ENCODE measurements at regions not wholly inside any gene's neighbourhood (a gene's known extent, or its start where the extent isn't known, plus 50 kb on each side); places are given as distances from the start of the nearest gene placed in this dataset.

DNA sequence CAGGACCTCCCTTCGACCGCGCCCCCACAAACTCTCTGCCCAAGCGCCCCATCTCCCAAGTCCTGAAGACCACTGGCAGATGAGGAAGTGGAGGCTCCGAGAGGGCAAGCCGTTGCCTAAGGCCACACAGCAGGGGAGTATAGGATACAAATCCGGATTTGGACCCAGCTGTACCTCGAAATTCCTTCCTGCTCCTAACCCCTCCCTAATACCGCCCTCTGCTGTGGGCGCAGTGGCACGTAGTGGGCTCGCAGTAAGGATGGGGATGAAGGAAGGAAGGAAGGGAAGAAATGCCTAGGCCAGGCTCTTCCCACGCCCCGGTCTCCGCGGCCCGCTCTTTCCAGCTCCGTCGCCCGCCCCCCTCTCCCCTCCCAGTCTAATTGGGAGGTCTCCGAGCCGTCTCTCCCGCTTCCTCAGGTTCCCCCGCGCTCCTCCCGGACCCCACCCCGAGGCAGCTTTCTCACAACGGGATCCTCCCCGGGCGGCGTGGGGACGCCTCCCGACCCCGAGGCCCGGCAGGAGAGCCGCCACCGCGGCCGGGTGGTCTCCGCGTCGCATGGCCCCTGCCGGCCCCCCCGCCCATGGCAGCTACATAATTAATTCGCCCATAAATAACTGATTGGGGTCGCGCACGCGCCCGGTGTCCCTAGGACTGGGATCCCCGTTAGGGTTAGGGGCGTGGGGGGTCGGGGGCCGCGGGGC, 138.9 kb downstream of the C9orf50 start:
- Histone ChIP-seq H3K9me3 (ENCODE audit: low read length) (no peaks in the 10 kb centered on the region), H3K27me3 (ENCODE audit: insufficient read depth, low read length, poor library complexity, severe bottlenecking) (no peaks in the 10 kb centered on the region), H3K4me3 (ENCODE audit: low read length) (no peak overlapping the region), H3K36me3 (ENCODE audit: insufficient read depth, low read length) (no peaks in the 10 kb centered on the region), H3K27ac (ENCODE audit: low read depth, low read length) (peak overlapping the region; percentile 65), H3K4me1 (ENCODE audit: insufficient read depth, low read length) (peaks cover 15% of the 10 kb centered on the region)
- POLR2A ChIA-PET, result no interaction called here
- Mint-ChIP-seq H3K4me3 (peak overlapping the region in 6 of 7 donors; percentile 23 to 85 (median 50)), H3K27me3 (no peaks in the 10 kb centered on the region), H3K9me3 (no peaks in the 10 kb centered on the region), H3K4me1 (peaks cover 6 to 40% (median 10%) of the 10 kb centered on the region in 3 donors), H3K27ac (peak overlapping the region in 4 of 8 donors; percentile 34 to 75 (median 56)), H3K36me3 (no peaks in the 10 kb centered on the region)
- DNase-seq, result no peak
- CTCF ChIA-PET, result interaction anchor here (3.4 kb wide), 1 partner anchor 22 kb away, joined by 9 read pairs; no protein-coding TSS in a partner anchor

DNA sequence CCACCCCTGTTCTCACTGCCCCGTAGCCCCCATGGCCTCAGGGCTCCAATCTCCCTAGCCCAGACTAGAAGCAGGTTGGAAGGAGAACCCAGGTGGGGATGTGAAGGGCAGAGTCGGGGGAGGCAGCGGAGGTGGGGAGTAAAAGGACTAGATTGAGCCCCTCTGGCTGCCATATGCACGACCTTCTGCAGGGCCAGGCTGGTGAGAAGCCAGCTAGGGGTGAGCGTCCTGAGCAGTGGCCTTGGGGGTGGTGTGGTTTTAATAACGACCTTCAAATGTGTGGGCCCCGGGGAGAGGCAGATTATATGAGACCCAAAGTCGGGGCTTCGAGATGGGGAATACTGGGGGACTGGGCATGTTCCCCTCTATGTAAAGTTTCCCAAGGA, 139.5 kb downstream of the C9orf50 start:
- Histone ChIP-seq H3K27me3 (ENCODE audit: insufficient read depth, low read length, poor library complexity, severe bottlenecking) (no peaks in the 10 kb centered on the region), H3K36me3 (ENCODE audit: insufficient read depth, low read length) (no peaks in the 10 kb centered on the region), H3K9me3 (ENCODE audit: low read length) (no peaks in the 10 kb centered on the region), H3K4me3 (ENCODE audit: low read length) (no peak overlapping the region), H3K27ac (ENCODE audit: low read depth, low read length) (peak overlapping the region; percentile 65), H3K4me1 (ENCODE audit: insufficient read depth, low read length) (peaks cover 15% of the 10 kb centered on the region)
- ChIA-PET CTCF (interaction anchor here (3.4 kb wide), 1 partner anchor 21 kb away, joined by 9 read pairs; no protein-coding TSS in a partner anchor), POLR2A (no interaction called here)
- no peaks in the 10 kb centered on the region for H3K9me3 Mint-ChIP-seq
- H3K4me3 Mint-ChIP-seq, result peak overlapping the region; percentile 23 to 85 (median 51)
- H3K27ac Mint-ChIP-seq, result peak overlapping the region in 5 of 8 donors; percentile 34 to 89 (median 63)
- H3K4me1 Mint-ChIP-seq, result peaks cover 6 to 36% (median 7%) of the 10 kb centered on the region in 3 donors
- H3K36me3 Mint-ChIP-seq, result no peaks in the 10 kb centered on the region
- DNase-seq, result no peak
- H3K27me3 Mint-ChIP-seq, result no peaks in the 10 kb centered on the region

DNA sequence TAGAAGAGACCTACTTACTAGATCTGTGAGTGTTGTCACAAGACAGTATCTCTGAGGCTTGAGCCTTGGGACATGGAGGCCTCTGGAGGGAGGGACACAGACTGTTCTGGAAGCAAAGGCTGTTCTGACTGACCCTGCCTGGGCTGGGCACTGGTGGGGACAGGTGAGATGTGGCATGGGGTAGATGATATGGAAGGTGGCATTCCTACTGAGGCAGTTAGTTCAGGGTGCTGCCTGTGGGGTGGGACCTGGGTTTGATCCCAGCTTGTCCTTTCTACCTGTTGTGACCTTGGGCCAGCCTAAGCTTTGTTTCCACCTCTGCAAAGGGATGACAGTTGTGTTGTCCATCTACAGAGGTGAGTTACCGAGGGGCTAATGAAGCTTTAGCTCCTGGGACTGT, 140.2 kb downstream of the C9orf50 start:
- no peaks in the 10 kb centered on the region for H3K9me3 ChIP-seq (ENCODE audit: low read length)
- Mint-ChIP-seq H3K36me3 (no peaks in the 10 kb centered on the region), H3K4me3 (peak overlapping the region in 4 of 7 donors; percentile 50 to 85 (median 66)), H3K27ac (peak overlapping the region in 4 of 8 donors; percentile 23 to 75 (median 60)), H3K27me3 (no peaks in the 10 kb centered on the region), H3K4me1 (peaks cover 6 to 34% (median 7%) of the 10 kb centered on the region in 3 donors), H3K9me3 (no peaks in the 10 kb centered on the region)
- ChIA-PET POLR2A (no interaction called here), CTCF (no interaction called here)
- no peaks in the 10 kb centered on the region for H3K36me3 ChIP-seq (ENCODE audit: insufficient read depth, low read length)
- no peak overlapping the region for H3K4me3 ChIP-seq (ENCODE audit: low read length)
- no peaks in the 10 kb centered on the region for H3K27me3 ChIP-seq (ENCODE audit: insufficient read depth, low read length, poor library complexity, severe bottlenecking)
- H3K27ac ChIP-seq (ENCODE audit: low read depth, low read length), result peak overlapping the region; percentile 65
- peaks cover 15% of the 10 kb centered on the region for H3K4me1 ChIP-seq (ENCODE audit: insufficient read depth, low read length)
- DNase-seq, result no peak

DNA sequence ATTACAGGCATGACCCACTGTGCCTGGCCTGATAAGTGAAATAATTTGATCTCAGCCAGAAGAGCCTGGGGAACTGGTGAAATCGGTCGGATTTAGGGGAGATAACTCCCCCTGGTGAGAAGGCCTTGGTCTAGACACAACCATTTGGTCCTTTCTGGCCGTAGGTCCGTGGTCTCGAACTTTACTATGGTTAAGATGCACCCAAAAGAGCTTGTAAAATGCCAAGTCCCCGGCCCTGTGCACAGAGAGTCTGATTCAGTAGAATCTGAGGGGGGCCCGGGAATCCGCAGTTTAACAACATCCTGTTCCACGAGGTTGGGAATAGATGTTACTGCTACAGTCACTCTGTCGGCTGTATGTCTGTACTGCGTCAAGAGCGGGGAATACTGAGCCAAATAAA, 140.7 kb downstream of the C9orf50 start:
- no peaks in the 10 kb centered on the region for H3K9me3 ChIP-seq (ENCODE audit: low read length)
- no peak for DNase-seq
- Mint-ChIP-seq H3K4me1 (peaks cover 6 to 29% (median 7%) of the 10 kb centered on the region in 3 donors), H3K9me3 (no peaks in the 10 kb centered on the region), H3K27ac (peak overlapping the region in 2 of 8 donors; percentile 4 to 75), H3K27me3 (peaks cover 0 to 2% of the 10 kb centered on the region in 2 donors), H3K4me3 (peak overlapping the region in 5 of 7 donors; percentile 18 to 78 (median 53)), H3K36me3 (no peaks in the 10 kb centered on the region)
- peak overlapping the region; percentile 65 for H3K27ac ChIP-seq (ENCODE audit: low read depth, low read length)
- H3K4me1 ChIP-seq (ENCODE audit: insufficient read depth, low read length), result peaks cover 15% of the 10 kb centered on the region
- no peaks in the 10 kb centered on the region for H3K36me3 ChIP-seq (ENCODE audit: insufficient read depth, low read length)
- CTCF ChIA-PET, result no interaction called here
- no peak overlapping the region for H3K4me3 ChIP-seq (ENCODE audit: low read length)
- H3K27me3 ChIP-seq (ENCODE audit: insufficient read depth, low read length, poor library complexity, severe bottlenecking), result no peaks in the 10 kb centered on the region
- POLR2A ChIA-PET, result no interaction called here

DNA sequence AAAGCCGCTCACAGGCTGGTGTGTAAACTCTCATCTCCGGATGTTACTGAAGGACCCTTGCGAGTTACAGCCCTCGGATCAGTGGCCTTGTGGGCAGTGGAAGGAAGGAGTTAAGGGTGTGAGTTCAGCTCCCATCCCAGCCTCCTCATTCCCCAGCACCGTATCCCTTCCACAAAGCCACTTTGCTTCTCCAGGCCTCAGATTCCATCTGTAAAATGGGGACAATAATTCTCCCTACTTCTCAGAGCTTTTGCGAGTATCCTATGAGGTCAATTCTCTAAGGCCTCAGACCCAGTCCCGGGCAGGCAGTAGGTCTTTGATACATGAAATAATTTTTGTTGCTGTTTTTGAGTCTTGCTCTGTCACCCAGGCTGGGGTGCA, 141.3 kb downstream of the C9orf50 start:
- H3K36me3 ChIP-seq (ENCODE audit: insufficient read depth, low read length), result no peaks in the 10 kb centered on the region
- H3K4me1 ChIP-seq (ENCODE audit: insufficient read depth, low read length), result peaks cover 15% of the 10 kb centered on the region
- peaks cover 6 to 27% (median 7%) of the 10 kb centered on the region in 3 donors for H3K4me1 Mint-ChIP-seq
- ChIA-PET POLR2A (no interaction called here), CTCF (interaction anchor here (1.3 kb wide), 1 partner anchor 305 kb away, joined by 3 read pairs; no protein-coding TSS in a partner anchor)
- peak overlapping the region; percentile 20 for H3K27ac ChIP-seq (ENCODE audit: low read depth, low read length)
- peak overlapping the region in 1 of 8 donors; percentile 22 for H3K27ac Mint-ChIP-seq
- H3K27me3 ChIP-seq (ENCODE audit: insufficient read depth, low read length, poor library complexity, severe bottlenecking), result no peaks in the 10 kb centered on the region
- peak overlapping the region in 1 of 7 donors; percentile 17 for H3K4me3 Mint-ChIP-seq
- H3K9me3 Mint-ChIP-seq, result no peaks in the 10 kb centered on the region
- no peaks in the 10 kb centered on the region for H3K36me3 Mint-ChIP-seq
- DNase-seq, result no peak
- peaks cover 0 to 2% of the 10 kb centered on the region in 2 donors for H3K27me3 Mint-ChIP-seq
- H3K4me3 ChIP-seq (ENCODE audit: low read length), result no peak overlapping the region
- H3K9me3 ChIP-seq (ENCODE audit: low read length), result no peaks in the 10 kb centered on the region

DNA sequence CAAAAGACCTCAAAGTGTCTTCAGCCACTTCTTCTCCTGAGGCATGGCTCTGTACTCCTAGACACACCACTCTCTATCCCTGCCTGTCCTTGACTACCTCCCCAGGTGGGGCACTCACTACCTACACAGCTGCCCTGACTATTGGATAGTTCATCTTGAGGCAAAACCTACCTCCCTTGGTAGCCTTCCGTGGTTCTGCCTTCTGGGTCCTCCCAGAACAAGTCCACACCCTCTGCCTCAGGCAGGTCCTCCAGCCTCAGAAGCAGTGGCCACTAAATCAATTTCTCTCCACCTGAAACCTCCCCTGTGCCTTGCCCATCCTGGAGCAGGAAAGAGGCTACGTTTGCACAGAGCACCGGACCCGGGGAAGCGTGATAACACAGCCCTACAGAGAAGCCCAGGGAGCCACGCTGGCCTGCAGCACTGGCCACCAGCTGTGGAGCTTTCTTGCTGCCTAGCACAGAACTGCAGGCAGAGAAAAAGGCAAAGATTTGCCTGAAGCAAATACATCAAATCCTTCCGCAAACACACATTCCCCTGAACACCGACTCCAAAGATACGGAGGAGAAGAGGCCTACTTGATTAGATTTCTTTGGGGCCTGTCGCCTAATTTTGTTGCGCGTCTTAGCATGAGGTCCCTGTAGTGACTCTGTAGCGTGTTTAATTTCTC, 141.8 kb downstream of the C9orf50 start:
- POLR2A ChIA-PET, result no interaction called here
- DNase-seq, result no peak
- Mint-ChIP-seq H3K4me3 (peak overlapping the region in 1 of 7 donors; percentile 17), H3K27me3 (peaks cover 0 to 2% of the 10 kb centered on the region in 2 donors), H3K27ac (peak overlapping the region in 2 of 8 donors; percentile 17 to 38), H3K36me3 (no peaks in the 10 kb centered on the region), H3K9me3 (no peaks in the 10 kb centered on the region), H3K4me1 (peaks cover 2 to 22% (median 2%) of the 10 kb centered on the region in 3 donors)
- Histone ChIP-seq H3K27me3 (ENCODE audit: insufficient read depth, low read length, poor library complexity, severe bottlenecking) (no peaks in the 10 kb centered on the region), H3K36me3 (ENCODE audit: insufficient read depth, low read length) (no peaks in the 10 kb centered on the region), H3K4me3 (ENCODE audit: low read length) (no peak overlapping the region), H3K4me1 (ENCODE audit: insufficient read depth, low read length) (peaks cover 12% of the 10 kb centered on the region), H3K9me3 (ENCODE audit: low read length) (no peaks in the 10 kb centered on the region), H3K27ac (ENCODE audit: low read depth, low read length) (peak overlapping the region; percentile 20)
- CTCF ChIA-PET, result interaction anchor here (1.3 kb wide), 1 partner anchor 305 kb away, joined by 3 read pairs; no protein-coding TSS in a partner anchor

DNA sequence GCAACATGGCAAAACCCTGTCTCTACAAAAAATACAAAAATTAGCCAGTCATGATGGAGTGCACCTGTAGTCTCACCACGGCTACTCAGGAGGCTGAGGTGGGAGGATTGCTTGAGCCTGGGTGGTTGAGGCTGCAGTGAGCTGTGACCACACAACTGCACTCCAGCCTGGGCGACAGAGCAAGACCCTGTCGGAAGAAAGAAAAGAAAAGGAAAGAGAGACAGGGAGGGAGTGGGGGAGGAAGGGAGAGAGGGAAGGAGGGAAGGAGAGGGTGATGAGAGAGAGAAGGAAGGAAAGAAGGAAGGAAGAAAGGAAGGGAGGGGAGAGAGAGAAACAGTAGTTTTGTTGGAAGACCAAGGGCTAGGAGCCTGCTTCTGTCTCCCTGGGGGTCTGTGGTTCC, 142.4 kb downstream of the C9orf50 start:
- CTCF ChIA-PET, result interaction anchor here (1.3 kb wide), 1 partner anchor 304 kb away, joined by 3 read pairs; no protein-coding TSS in a partner anchor

More for the DNA sequence above, 142.4 kb downstream of the C9orf50 start:
- no peak for DNase-seq
- POLR2A ChIA-PET, result no interaction called here
- no peaks in the 10 kb centered on the region for H3K27me3 ChIP-seq (ENCODE audit: insufficient read depth, low read length, poor library complexity, severe bottlenecking)
- Mint-ChIP-seq H3K27ac (peak overlapping the region in 1 of 8 donors; percentile 90), H3K4me1 (peaks cover 0 to 16% (median 0%) of the 10 kb centered on the region in 3 donors), H3K36me3 (no peaks in the 10 kb centered on the region), H3K9me3 (peaks cover 0 to 2% (median 0%) of the 10 kb centered on the region in 5 donors), H3K27me3 (peaks cover 0 to 5% of the 10 kb centered on the region in 2 donors), H3K4me3 (no peak overlapping the region)
- peaks cover 5% of the 10 kb centered on the region for H3K4me1 ChIP-seq (ENCODE audit: insufficient read depth, low read length)
- no peaks in the 10 kb centered on the region for H3K36me3 ChIP-seq (ENCODE audit: insufficient read depth, low read length)
- H3K27ac ChIP-seq (ENCODE audit: low read depth, low read length), result no peak overlapping the region
- H3K4me3 ChIP-seq (ENCODE audit: low read length), result no peak overlapping the region
- H3K9me3 ChIP-seq (ENCODE audit: low read length), result no peaks in the 10 kb centered on the region
